HG03558 (cell line): ENCODE measurements at regions not wholly inside any gene's neighbourhood (a gene's known extent, or its start where the extent isn't known, plus 50 kb on each side); places are given as distances from the start of the nearest gene placed in this dataset.

Experiments
- ATAC-seq: cut with Tn5 transposase; IDR thresholded peaks from one replicate; pipeline ENCODE4 v1.9.1; 2021; ENCODE audit warnings: moderate number of reproducible peaks; ENCODE audit not compliant: unreplicated experiment; ENCODE audit errors: extremely low read depth

DNA sequence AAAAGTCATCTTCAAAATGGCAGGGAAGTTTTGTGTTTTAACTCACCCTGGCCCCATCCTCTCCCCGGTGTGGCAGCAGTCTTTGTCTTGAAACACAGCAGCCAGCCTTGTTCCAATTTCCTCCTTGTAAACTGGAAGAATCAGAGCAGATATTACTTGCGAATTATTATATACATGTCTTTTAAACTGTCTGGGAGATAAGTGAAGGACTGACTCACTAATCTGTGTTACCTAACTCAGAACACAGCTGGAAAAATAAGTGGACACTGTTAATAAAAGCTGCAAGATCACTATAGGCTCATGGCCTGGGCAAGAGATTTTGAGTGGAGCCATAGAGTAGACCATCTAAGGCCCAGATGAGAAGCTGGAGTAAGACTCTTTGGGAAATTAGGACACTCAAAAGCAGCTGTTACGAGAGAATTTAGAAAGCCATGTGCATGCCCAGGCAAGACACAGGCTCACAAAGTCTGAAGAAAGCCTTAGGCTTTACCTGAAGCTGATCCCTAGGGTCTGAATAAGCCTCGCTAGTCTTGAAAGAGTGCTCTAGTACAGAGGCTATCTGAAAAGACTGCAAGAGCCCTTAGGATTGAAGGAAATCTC lies 233.0 kb upstream of the RAB4A start:
- ATAC-seq: no peak

DNA sequence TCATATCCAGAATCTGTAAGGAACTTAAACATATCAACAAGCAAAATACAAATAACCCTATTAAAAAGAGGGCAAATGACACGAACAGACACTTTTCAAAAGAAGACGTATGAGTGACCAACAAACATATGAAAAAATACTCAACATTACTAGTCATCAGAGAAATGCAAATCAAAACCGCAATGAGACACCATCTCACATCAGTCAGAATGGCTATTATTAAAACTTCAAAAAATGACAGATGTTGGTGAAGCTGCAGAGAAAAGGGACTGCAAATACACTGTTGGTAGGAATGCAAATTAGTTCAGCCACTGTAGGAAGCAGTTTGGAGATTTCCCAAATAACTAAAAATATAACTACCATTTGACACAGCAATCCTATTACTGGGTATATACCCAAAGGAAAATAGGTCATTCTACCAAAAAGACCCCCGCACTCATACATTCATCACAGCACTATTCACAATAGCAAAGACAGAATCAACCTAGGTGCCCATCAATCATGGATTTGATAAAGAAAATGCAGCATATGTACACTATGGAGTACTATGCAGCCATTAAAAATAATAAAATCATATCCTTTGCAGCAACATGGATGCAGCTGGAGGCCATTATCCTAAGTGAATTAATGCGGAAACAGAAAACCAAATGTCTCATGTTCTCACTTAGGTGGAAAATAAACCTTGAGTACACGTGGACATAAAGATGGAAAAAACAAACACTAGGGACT lies 230.1 kb upstream of the RAB4A start:
- ATAC-seq: no peak

DNA sequence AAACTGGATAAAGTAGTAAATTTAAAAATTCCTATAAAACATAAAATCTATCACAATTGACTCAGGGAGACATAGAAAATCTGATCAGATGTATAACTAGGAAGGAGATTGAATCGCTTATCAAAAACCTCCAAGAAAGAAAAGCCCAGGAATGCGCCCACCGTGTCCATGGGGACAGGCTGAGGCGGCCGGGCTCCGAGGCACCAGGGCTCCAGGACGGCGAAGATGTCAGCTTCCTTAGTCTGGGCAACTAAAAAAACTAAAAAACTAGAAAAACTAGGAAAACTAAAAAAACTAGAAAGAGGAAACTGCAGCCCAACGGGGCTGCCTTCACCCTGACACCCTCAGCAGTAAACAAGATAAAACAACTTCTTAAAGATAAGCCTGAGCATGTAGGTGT lies 229.0 kb upstream of the RAB4A start:
- ATAC-seq: no peak

DNA sequence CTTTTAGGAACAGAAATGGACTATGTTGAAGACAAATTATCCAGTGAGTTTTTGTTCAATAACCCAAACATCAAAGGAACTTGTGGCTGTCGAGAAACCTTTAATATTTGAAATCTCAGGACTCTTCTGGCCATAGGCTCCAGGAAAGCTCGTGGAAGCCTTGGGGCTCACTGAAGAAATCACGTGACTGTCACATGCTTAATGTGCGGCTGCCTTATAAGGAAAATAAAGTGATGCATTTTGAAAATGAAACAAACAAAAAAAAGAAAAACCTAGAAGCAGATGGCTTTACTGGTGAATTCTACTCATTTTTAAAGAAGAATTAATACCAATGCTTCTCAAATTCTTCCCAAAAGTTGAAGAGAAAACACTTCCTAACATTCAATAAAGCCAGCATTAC lies 228.4 kb upstream of the RAB4A start:
- ATAC-seq: no peak

DNA sequence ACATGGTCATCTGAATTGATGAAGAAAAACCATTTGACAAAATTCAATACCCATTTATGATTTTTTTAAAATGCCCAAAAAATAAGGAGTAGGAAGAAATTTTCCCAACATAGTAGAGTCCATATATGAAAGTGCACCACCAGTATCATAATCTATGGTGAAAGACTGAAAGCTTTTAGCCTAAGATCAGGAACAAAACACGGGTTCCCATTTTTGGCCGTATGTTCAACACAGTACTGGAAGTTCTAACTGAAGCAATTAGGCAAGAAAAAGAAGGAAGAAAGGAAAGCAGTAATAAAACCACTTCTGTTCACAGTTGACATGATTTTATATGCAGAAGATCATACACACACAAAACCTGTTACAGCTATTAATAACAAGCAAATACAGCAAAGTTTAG lies 227.8 kb upstream of the RAB4A start:
- ATAC-seq: no peak

DNA sequence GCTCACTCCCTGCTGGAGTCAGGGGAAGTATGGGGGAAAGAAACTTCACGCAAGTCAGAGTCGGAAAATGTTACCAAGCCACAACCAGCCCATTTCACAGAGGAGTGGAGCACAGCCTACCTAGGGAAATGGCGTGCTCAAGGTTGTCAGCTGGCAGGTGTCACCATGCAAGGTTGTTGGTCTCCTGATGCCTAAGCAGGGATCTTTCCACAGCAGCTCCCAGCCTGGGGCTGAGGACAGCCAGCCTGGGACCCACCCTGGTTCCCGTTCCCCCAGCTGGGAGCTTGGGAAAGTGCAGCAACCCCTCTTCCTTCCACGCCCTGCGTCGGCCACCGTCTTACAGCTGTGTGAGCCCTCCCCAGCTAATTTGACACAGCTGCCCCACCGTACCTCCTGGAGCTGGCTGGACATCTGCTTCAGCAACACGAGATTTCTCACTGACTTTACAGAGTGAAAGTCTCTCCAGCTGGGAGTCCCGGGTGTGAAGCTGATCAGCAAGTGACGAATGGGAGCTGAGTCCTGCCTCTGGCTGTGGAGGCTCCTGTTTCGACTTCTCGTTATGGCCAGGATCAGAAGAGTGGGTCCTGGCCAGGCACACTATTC lies 224.6 kb upstream of the RAB4A start:
- ATAC-seq: no peak

DNA sequence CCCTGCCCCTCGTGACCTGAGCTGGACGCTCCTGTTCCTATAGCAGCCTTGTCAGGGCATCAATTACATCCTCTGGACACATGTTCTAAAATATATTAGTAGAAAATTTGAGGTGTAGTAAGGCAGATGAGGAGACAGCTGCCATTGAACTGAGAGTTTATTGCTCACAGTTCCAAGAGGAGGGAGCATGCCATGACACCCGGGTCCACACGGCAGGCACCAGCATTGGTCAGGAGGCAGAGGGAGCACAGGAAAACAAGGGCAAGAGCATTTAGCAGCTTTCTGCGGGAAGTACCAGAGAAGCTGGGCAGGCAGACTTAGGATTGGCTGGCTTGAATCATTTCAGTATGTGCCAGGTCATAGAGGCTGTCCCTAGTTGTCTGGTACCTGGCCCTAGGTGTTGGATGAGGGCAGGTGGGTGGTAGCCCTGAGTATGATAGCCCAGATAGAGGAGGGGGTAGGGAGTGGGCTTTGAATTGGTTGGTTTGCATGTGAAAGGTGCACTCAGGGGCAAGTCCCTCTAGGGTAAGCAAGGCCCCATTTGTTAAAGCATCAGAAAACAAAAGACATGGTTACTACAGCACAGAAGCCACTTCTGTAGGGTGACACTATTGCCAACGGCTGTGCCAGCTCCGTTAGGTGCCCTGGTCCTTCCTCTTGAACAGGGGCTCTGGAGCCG lies 223.6 kb upstream of the RAB4A start:
- ATAC-seq: no peak

DNA sequence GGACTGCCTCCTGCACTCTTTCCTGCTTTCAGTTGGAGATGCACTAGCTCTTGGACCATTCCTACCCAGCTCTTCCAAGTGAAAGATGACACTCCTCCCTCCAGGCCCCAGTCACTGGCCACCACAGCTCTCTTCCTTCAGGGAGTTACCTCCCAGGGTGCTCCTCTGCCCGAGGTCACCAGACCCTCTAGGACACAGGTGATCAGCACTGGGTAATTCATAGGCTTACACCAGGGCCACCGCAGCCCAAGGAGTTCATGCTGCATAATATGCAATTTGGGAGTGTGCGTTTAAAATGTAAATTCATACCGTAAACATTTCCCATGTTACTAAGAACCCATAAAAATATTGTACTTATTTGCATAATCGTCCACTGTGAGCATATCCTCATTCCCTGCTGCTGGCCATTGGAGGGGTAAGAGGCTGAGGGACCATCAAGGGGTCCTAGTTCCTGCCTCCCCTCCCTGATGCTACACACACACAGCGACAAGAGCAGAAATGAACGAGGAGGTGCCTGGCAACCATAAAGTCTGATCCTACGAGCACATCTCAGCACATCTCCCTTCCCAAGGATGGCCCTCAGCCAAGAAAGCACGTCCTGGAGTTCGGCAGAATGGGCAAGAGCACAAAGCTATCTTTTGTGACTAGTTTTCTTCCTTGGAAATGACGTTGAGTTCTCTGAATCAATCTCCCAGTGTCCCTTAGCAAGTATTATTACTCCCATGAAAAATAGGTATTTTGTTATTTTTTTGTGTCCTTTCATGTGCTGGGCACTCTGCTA lies 222.9 kb upstream of the RAB4A start:
- no peak for ATAC-seq

DNA sequence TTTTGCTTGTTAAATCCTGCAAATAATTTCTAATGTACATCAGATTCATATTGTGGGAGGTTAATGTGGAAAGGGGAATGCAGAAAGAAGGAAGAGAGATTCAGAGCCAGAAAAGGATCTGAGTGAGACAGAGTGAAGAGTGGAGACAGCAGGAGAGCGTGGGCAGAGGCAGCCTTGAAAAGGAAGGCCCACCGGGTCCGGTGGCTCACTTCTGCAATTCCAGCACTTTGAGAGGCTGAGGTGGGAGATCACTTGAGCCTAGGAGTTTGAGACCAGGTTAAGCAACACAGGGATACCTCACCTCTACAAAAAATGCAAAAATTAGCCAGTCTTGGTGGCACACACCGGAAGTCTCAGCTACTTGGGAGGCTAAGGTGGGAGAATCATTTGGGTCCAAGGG lies 222.0 kb upstream of the RAB4A start:
- no peak for ATAC-seq

DNA sequence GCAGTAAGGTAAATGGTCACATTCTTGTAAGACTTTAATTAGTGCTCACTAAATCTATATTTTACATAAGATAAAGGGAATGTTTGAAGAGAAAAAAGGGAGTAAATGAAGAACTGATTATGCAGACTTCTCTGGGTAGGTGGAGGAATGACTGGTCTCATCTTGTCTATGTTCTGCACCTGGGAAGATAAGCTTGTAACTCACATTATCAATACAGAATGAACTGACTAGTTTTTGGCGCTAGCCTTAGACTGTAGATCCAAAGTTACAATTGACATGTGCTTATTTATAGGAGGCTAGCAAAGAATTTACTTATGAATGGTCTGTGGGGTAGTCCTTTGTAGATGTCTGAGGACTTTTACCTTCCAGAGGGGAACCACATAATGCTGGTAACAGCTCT lies 214.9 kb upstream of the RAB4A start:
- ATAC-seq: no peak

DNA sequence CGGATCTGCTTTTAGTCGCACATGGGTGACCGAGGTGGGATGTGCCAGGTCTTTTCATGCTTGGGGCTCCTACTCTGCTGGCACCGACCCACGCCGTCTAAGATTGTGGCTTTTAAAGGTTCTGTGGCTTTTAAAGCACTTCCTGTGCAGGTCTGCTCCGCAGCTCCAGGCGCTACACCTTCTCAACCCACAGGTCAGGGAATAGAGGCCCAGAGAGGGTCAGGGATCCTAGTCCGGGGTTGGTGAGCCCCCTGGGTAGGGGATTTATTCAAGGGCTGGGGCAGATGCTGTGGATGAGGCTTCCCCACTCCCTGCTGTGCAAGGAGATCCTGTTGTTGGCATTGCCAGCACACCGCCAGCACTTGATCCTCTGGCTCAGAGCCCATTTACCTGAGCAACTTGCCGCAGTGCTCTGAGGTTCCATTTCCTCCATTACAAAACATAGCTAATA lies 212.8 kb upstream of the RAB4A start:
- no peak for ATAC-seq

DNA sequence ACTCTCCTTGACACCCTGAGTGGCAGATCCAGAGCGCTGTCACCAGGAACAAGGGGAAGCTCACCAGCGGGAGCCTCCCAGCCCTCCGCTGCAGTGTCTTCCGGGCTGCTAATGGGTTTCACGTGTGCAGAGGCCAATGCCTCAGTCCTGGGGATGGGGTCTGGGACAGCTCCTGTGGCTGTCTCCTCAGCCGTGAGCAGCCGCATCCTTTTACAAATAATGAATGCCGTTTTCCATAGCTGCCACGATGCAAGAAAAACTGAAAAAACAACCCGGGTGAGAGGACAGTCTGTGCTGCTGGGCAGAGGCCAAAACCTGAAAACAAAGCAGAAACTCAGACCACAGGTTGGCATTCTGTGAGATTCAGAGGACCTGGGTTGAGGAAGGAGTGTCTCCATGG lies 212.2 kb upstream of the RAB4A start:
- no peak for ATAC-seq

DNA sequence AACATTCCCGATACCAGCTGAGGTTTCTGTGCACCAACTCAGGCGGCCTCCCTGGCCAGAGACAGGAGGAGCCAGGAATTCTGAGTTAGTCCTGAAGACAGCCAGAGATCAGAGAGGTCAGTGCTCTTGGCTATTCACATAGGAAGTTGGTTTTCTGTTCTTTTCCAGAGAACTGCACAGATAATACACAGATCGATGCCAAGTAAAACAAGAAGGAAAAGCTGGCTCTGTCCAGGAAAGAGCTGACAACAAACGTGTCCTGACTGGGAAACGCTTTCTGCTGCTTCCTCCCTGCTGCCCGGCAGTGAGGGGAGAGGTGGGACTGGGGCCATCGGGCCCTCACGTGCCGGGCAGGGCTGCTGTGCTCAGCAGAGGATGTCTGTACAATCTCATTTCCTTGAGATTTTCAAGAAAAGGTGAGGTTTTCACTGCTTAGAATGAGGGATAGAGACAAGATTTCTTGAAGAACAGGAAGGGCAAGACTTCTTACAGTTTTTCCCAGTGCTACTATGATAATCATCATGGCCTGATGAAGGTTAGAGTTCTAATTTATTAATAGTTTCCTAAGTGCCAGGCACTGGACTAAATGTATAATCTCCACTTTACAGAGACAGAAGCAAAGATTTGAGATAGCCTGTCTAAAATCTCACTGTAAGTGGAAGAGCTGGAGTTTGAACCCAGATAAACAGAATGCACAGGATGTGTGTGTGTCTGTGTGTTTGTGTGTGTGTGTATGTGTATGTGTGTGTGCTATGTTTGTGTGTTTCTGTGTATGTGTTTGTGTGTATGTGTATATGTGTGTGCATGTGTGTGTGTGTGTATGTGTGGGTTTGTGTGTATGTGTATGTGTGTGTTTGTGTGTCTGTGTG lies 211.0 kb upstream of the RAB4A start:
- no peak for ATAC-seq

DNA sequence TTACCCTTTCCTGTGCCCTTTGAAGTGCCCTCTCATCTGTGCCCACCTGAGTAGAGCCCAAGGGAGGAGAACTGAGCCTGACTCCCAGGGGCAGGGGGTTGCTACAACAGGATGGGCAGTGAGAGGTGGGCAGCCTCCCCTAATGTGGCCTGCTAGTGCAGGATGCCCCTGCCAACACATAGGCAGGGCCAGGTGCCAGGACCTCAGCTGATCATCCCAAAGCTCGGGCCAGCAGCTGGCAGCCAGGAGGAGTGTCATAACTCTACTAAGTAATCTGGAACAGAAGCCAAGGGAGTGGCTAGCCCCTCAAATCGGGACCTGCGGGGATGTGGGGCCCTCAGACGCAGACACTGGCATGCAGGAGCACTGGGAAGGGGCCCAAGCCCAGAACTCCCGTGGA lies 208.8 kb upstream of the RAB4A start:
- ATAC-seq: no peak

DNA sequence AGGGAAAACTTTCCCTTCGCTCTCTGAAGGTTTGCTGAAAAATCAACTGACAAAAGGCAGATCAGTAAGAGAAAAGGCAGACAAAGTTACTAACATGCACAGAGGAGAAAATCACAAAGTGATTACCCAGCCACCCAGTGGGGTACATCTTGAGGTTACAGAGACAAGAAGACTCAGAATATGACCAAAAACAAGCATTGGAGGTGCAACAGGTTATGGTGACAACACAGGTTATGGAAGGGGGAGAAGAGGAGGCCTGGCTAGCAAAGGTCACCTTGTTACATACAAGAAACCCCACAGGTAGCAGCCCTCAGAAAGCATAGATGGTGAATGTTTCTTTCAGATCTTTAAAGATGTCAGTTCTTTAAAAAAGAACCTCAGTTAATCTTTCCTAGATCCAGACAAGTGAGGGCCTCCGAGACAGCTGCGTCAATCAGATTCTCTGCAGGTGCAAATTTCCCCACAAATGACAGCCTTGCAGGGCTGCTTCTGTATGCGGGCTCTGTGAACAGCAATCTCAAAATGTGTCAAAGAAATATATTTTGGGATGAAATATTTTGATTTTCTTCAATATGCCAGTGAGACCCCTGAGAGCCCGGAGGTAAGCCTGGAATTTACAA lies 207.6 kb upstream of the RAB4A start:
- ATAC-seq: no peak

DNA sequence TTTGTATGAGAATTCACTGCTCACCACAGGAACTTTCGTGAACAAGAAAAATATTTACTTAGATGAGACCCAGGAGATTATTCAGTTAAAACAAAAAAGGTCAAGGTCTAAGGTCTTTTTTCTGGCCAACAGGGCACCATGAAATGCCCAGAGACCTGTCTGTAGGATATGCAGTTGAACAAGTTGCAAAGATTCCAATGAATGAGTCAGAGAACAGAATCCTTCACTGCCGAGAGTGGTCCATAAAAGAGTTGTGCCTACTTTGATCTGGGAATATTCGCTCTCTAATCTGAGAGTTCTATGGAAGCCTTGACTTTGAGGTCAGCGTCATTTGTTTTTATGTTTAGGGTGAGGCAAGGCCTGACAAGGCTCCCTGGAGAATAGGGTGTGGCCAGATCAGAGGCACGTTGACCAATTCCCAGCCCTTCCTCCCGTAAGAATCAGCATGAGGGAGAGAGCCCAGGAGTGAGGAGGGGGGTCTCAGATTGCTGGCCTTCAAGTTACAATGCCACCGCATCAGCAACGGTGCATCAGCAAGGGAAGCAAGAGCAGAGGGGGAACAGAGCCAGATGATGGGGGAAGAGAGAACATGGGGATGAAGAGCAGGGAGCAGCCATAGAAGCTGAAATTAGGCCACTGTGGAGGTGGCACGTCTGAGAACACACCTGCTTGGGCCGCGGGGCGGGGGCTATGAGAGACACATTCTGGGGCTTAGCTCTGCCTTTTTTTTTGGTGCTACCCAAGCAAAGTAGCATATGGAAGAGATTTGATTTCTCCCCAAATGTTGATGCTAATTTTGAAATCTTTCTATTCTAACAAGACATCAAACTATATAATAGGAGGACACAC lies 206.4 kb upstream of the RAB4A start:
- no peak for ATAC-seq

DNA sequence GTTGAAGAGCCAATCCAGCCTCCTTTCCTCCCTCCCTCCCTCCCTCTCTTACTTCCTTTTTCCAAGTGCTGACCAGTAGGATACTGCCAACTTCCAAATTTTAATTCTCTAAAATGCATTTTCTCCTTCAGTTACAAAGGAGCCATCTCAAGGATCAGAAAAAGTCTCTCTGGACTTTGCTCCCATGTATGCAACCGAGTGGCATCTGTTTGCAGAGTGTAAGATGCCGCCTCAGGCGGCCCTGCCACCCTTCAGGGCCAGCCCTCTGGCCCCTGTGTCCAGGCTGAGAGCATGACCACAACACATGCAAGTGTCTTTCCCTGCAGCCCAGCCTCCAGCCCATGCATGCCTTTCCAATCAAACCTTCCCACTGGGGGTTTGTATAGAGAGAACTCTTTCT lies 205.3 kb upstream of the RAB4A start:
- no peak for ATAC-seq

DNA sequence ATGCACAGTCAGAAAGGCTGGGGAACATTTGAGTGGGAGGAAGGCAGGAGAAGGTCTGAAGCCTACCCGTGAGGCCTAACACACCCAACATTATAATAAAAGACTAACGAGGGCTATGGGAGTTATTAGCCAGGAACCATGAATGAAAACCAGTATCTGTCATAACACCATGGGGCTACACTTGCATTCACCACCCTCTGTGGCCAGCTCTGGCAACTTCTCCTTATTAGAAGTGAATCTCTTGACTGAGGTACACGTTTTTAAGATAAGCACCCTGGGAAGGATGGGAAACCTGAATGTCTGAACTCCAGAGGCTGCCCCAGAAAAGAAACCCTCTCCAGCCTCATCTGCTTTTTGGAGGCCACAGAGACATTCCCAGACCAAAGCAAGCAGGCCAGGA lies 204.3 kb upstream of the RAB4A start:
- ATAC-seq: no peak
